IPS-20b (cell line): ENCODE measurements at regions not wholly inside any gene's neighbourhood (a gene's known extent, or its start where the extent isn't known, plus 50 kb on each side); places are given as distances from the start of the nearest gene placed in this dataset.

Experiments
- H3K27ac ChIP-seq: one replicate; pipeline ENCODE4 v1.5.1; 2013; ENCODE audit warnings: low read length
- H3K27me3 ChIP-seq: 2 replicates; pipeline ENCODE4 v1.6.1; 2013; ENCODE audit warnings: mild to moderate bottlenecking, low read length, inconsistent platforms; ENCODE audit not compliant: insufficient read depth
- H3K36me3 ChIP-seq: 2 replicates; pipeline ENCODE4 v1.6.1; 2013; ENCODE audit warnings: low read depth, mild to moderate bottlenecking, inconsistent platforms, low read length, moderate library complexity; ENCODE audit not compliant: insufficient read depth
- H3K4me1 ChIP-seq: 2 replicates; pipeline ENCODE4 v1.6.1; 2013; ENCODE audit warnings: mild to moderate bottlenecking, control low read depth, inconsistent platforms, low read length, moderate library complexity; ENCODE audit not compliant: insufficient read depth
- H3K4me3 ChIP-seq: 2 replicates; pipeline ENCODE4 v1.5.1; 2013; ENCODE audit warnings: mild to moderate bottlenecking, low read length, inconsistent platforms
- H3K9ac ChIP-seq: 2 replicates; pipeline ENCODE4 v1.6.1; 2013; ENCODE audit warnings: low read depth, mild to moderate bottlenecking, inconsistent platforms, low read length, moderate library complexity
- H3K9me3 ChIP-seq: 2 replicates; pipeline ENCODE4 v1.6.1; 2013; ENCODE audit warnings: mild to moderate bottlenecking, low read depth, low read length, inconsistent platforms; ENCODE audit not compliant: insufficient read depth

GRCh38 chr16:17654571-17654970 lies 183.8 kb upstream of the XYLT1 start:
- H3K9me3 ChIP-seq: no peaks in the 10 kb centered on the region
- 0 out of 2 replicates have a peak, but pooled peaks cover 5% of the 10 kb centered on the region for H3K27me3 ChIP-seq
- no peak overlapping the region for H3K4me3 ChIP-seq
- no peak overlapping the region for H3K27ac ChIP-seq
- peaks cover 18% of the 10 kb centered on the region for H3K4me1 ChIP-seq
- H3K36me3 ChIP-seq: no peaks in the 10 kb centered on the region
- H3K9ac ChIP-seq: no peak overlapping the region

GRCh38 chr16:17654142-17654541 lies 183.4 kb upstream of the XYLT1 start:
- no peak overlapping the region for H3K4me3 ChIP-seq
- peaks cover 15% of the 10 kb centered on the region for H3K4me1 ChIP-seq
- no peak overlapping the region for H3K27ac ChIP-seq
- H3K9ac ChIP-seq: no peak overlapping the region
- H3K9me3 ChIP-seq: no peaks in the 10 kb centered on the region
- H3K36me3 ChIP-seq: no peaks in the 10 kb centered on the region
- 0 out of 2 replicates have a peak, but pooled peaks cover 5% of the 10 kb centered on the region for H3K27me3 ChIP-seq

- H3K36me3 ChIP-seq: no peaks in the 10 kb centered on the region
- H3K27me3 ChIP-seq: no peaks in the 10 kb centered on the region
- H3K9ac ChIP-seq: no peak overlapping the region
- no peak overlapping the region for H3K4me3 ChIP-seq
- H3K4me1 ChIP-seq: no peaks in the 10 kb centered on the region
- H3K9me3 ChIP-seq: no peaks in the 10 kb centered on the region
- H3K27ac ChIP-seq: no peak overlapping the region
These were observed 177.4 kb upstream of the XYLT1 start for GRCh38 chr16:17647879-17648872.

- Histone ChIP-seq H3K27me3 (no peaks in the 10 kb centered on the region), H3K9me3 (no peaks in the 10 kb centered on the region), H3K36me3 (no peaks in the 10 kb centered on the region), H3K4me3 (no peak overlapping the region), H3K27ac (no peak overlapping the region), H3K4me1 (no peaks in the 10 kb centered on the region), H3K9ac (no peak overlapping the region)
These were observed 173.2 kb upstream of the XYLT1 start for GRCh38 chr16:17643935-17644334.

- Histone ChIP-seq H3K27me3 (no peaks in the 10 kb centered on the region), H3K9me3 (no peaks in the 10 kb centered on the region), H3K27ac (no peak overlapping the region), H3K4me3 (no peak overlapping the region), H3K4me1 (no peaks in the 10 kb centered on the region), H3K9ac (no peak overlapping the region), H3K36me3 (no peaks in the 10 kb centered on the region)
These were observed 171.2 kb upstream of the XYLT1 start for GRCh38 chr16:17641990-17642389.

GRCh38 chr16:17638134-17638533 lies 167.4 kb upstream of the XYLT1 start:
- Histone ChIP-seq H3K9ac (no peak overlapping the region), H3K4me3 (no peak overlapping the region), H3K27ac (no peak overlapping the region), H3K27me3 (no peaks in the 10 kb centered on the region), H3K36me3 (no peaks in the 10 kb centered on the region), H3K9me3 (no peaks in the 10 kb centered on the region), H3K4me1 (no peaks in the 10 kb centered on the region)

GRCh38 chr16:17635183-17635582 lies 164.4 kb upstream of the XYLT1 start:
- no peak overlapping the region for H3K27ac ChIP-seq
- H3K9me3 ChIP-seq: no peaks in the 10 kb centered on the region
- H3K9ac ChIP-seq: no peak overlapping the region
- no peak overlapping the region for H3K4me3 ChIP-seq
- no peaks in the 10 kb centered on the region for H3K27me3 ChIP-seq
- H3K4me1 ChIP-seq: no peaks in the 10 kb centered on the region
- no peaks in the 10 kb centered on the region for H3K36me3 ChIP-seq

- no peaks in the 10 kb centered on the region for H3K9me3 ChIP-seq
- H3K9ac ChIP-seq: no peak overlapping the region
- no peak overlapping the region for H3K27ac ChIP-seq
- H3K36me3 ChIP-seq: no peaks in the 10 kb centered on the region
- no peaks in the 10 kb centered on the region for H3K27me3 ChIP-seq
- no peak overlapping the region for H3K4me3 ChIP-seq
- H3K4me1 ChIP-seq: no peaks in the 10 kb centered on the region
These were observed 162.6 kb upstream of the XYLT1 start for GRCh38 chr16:17633181-17633951.

- Histone ChIP-seq H3K4me1 (no peaks in the 10 kb centered on the region), H3K27me3 (no peaks in the 10 kb centered on the region), H3K27ac (no peak overlapping the region), H3K36me3 (no peaks in the 10 kb centered on the region), H3K9me3 (no peaks in the 10 kb centered on the region), H3K9ac (no peak overlapping the region), H3K4me3 (no peak overlapping the region)
These were observed 161.9 kb upstream of the XYLT1 start for GRCh38 chr16:17632667-17633066.

GRCh38 chr16:17629936-17630335 lies 159.2 kb upstream of the XYLT1 start:
- Histone ChIP-seq H3K27ac (no peak overlapping the region), H3K9me3 (peaks cover under 1% of the 10 kb centered on the region; the same call in 1 of the 2 replicates), H3K9ac (no peak overlapping the region)

GRCh38 chr16:17628983-17629382 lies 158.2 kb upstream of the XYLT1 start:
- peaks cover 6% of the 10 kb centered on the region; the same call in 1 of the 2 replicates for H3K9me3 ChIP-seq
- no peaks in the 10 kb centered on the region for H3K4me1 ChIP-seq
- no peak overlapping the region for H3K27ac ChIP-seq
- H3K4me3 ChIP-seq: no peak overlapping the region
- no peaks in the 10 kb centered on the region for H3K36me3 ChIP-seq
- no peaks in the 10 kb centered on the region for H3K27me3 ChIP-seq
- no peak overlapping the region for H3K9ac ChIP-seq

More at GRCh38 chr16:17629936-17630335, 159.2 kb upstream of the XYLT1 start:
- Histone ChIP-seq H3K4me3 (no peak overlapping the region), H3K36me3 (no peaks in the 10 kb centered on the region), H3K27me3 (no peaks in the 10 kb centered on the region), H3K4me1 (no peaks in the 10 kb centered on the region)
